ENCODE measurements at regions not wholly inside any gene's neighbourhood (a gene's known extent, or its start where the extent isn't known, plus 50 kb on each side); places are given as distances from the start of the nearest gene placed in this dataset.

DNA sequence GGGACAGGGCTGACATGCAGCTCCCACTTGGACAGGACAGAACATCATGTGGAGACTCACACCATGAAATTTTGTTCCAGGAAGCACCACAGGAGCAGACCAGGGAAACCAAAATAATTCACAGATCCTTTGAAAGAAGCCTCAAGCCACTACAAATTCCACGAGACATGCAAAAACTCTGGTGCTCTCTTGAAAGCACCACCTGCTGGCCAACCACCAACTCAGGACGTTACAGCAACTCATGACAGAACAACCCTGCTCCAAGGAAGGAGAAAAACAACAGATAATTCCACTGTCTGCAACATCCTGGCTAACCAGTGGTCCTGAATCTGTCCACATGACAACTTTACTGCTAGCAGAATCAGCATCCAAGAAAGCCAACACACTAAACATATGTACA, 516.0 kb downstream of the SPATA31D1 start:
- CTCF ChIA-PET, result no interaction called here
- Histone ChIP-seq H3K4me3 (ENCODE audit: low read length) (no peak overlapping the region), H4K20me1 (ENCODE audit: low read length) (no peaks in the 10 kb centered on the region), H2AFZ (ENCODE audit: low read length) (no peak overlapping the region), H3K9ac (ENCODE audit: low read length) (no peak overlapping the region), H3K9me3 (ENCODE audit: low read length) (no peaks in the 10 kb centered on the region), H3K4me2 (ENCODE audit: low read length) (no peak overlapping the region), H3K9me2 (replicated peaks; ENCODE audit: low read length) (no peaks in the 10 kb centered on the region), H3F3A (ENCODE audit: low read length, unreplicated experiment) (no peaks in the 10 kb centered on the region), H3K36me3 (ENCODE audit: low read depth, low read length) (no peaks in the 10 kb centered on the region), H3K27me3 (ENCODE audit: low read length) (no peaks in the 10 kb centered on the region), H3K79me2 (ENCODE audit: low read length) (no peaks in the 10 kb centered on the region), H3K27ac (ENCODE audit: low read length) (no peak overlapping the region), H3K4me1 (ENCODE audit: insufficient read depth, low read length) (no peaks in the 10 kb centered on the region)
- intact Hi-C loops (cut with micrococcal nuclease), result no loop called here
- POLR2A ChIA-PET (ENCODE audit: unreplicated experiment), result no interaction called here
- BruUV-seq (replicated peaks), result no TSS peak
- no peak for ATAC-seq
- TF ChIP-seq EZH2phosphoT487 (IDR thresholded peaks at IDR 0.05; ENCODE audit: borderline replicate concordance, low read length) (no peak), EZH2 (IDR thresholded peaks at IDR 0.05; ENCODE audit: low read length, unreplicated experiment) (no peak)
- TF ChIP-seq, protein P1, sequence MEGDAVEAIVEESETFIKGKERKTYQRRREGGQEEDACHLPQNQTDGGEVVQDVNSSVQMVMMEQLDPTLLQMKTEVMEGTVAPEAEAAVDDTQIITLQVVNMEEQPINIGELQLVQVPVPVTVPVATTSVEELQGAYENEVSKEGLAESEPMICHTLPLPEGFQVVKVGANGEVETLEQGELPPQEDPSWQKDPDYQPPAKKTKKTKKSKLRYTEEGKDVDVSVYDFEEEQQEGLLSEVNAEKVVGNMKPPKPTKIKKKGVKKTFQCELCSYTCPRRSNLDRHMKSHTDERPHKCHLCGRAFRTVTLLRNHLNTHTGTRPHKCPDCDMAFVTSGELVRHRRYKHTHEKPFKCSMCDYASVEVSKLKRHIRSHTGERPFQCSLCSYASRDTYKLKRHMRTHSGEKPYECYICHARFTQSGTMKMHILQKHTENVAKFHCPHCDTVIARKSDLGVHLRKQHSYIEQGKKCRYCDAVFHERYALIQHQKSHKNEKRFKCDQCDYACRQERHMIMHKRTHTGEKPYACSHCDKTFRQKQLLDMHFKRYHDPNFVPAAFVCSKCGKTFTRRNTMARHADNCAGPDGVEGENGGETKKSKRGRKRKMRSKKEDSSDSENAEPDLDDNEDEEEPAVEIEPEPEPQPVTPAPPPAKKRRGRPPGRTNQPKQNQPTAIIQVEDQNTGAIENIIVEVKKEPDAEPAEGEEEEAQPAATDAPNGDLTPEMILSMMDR (conservative IDR thresholded peaks at IDR 0.05; ENCODE audit: low read depth, low read length), result no peak
- DNase-seq, result no peak

DNA sequence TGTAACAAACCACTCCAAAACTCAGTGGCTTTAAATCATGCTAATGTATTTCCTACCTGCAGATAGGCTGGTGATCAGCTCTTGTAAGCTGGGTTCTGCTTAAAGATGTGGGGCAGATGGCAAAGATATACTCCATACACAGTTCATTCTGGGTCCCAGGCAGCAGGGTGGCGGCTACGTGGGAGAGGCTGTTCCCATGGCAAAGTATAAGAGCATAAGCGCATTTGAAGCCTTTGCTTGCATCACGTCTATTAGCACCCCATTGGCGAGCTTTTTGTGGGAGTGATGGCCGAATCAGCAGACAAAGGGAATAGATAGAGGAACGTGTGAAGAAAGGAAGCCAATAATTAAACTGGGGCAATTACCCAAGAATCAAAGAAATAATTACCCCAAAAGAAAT, 523.1 kb downstream of the SPATA31D1 start:
- intact Hi-C loops (cut with micrococcal nuclease), result no loop called here
- Histone ChIP-seq H3K9ac (ENCODE audit: low read length) (no peak overlapping the region), H3K9me3 (ENCODE audit: low read length) (no peaks in the 10 kb centered on the region), H3K36me3 (ENCODE audit: low read depth, low read length) (no peaks in the 10 kb centered on the region), H3K4me3 (ENCODE audit: low read length) (no peak overlapping the region), H2AFZ (ENCODE audit: low read length) (no peak overlapping the region), H3K9me2 (replicated peaks; ENCODE audit: low read length) (no peaks in the 10 kb centered on the region), H4K20me1 (ENCODE audit: low read length) (no peaks in the 10 kb centered on the region), H3K27me3 (ENCODE audit: low read length) (no peaks in the 10 kb centered on the region), H3K4me1 (ENCODE audit: insufficient read depth, low read length) (no peaks in the 10 kb centered on the region), H3K27ac (ENCODE audit: low read length) (no peak overlapping the region), H3K4me2 (ENCODE audit: low read length) (no peak overlapping the region), H3F3A (ENCODE audit: low read length, unreplicated experiment) (no peaks in the 10 kb centered on the region), H3K79me2 (ENCODE audit: low read length) (no peaks in the 10 kb centered on the region)
- DNase-seq (no peak), ATAC-seq (no peak)
- BruUV-seq (replicated peaks), result no TSS peak
- ChIA-PET POLR2A (ENCODE audit: unreplicated experiment) (no interaction called here), CTCF (no interaction called here)
- TF ChIP-seq, protein P1 (conservative IDR thresholded peaks at IDR 0.05; ENCODE audit: low read depth, low read length), result no peak
- TF ChIP-seq EZH2phosphoT487 (IDR thresholded peaks at IDR 0.05; ENCODE audit: borderline replicate concordance, low read length) (no peak), EZH2 (IDR thresholded peaks at IDR 0.05; ENCODE audit: low read length, unreplicated experiment) (no peak)

DNA sequence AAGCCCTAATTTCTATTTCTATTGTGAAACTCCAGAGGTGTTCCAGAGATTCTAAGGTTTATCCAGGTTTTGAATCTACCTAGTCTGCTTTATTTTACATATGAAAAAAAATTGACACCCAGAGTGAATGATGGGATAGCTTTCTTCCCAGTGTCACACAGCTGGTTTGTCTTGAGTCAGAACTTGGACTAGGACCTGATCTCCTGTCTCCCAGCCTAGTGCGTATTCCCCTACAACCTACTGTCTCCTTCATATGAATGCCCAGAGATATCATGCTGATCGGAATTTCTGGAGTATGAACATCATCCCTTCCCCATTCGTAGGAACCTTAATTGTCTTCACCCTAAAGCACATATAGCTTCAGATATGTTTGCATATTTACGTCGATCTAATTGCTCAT, 524.2 kb downstream of the SPATA31D1 start:
- Histone ChIP-seq H3K4me3 (ENCODE audit: low read length) (no peak overlapping the region), H4K20me1 (ENCODE audit: low read length) (no peaks in the 10 kb centered on the region), H3K9me3 (ENCODE audit: low read length) (no peaks in the 10 kb centered on the region), H3K4me2 (ENCODE audit: low read length) (no peak overlapping the region), H3K9ac (ENCODE audit: low read length) (no peak overlapping the region), H3K9me2 (replicated peaks; ENCODE audit: low read length) (no peaks in the 10 kb centered on the region), H2AFZ (ENCODE audit: low read length) (no peak overlapping the region), H3K4me1 (ENCODE audit: insufficient read depth, low read length) (no peaks in the 10 kb centered on the region), H3F3A (ENCODE audit: low read length, unreplicated experiment) (no peaks in the 10 kb centered on the region), H3K27ac (ENCODE audit: low read length) (no peak overlapping the region), H3K27me3 (ENCODE audit: low read length) (no peaks in the 10 kb centered on the region), H3K79me2 (ENCODE audit: low read length) (no peaks in the 10 kb centered on the region), H3K36me3 (ENCODE audit: low read depth, low read length) (no peaks in the 10 kb centered on the region)
- POLR2A ChIA-PET (ENCODE audit: unreplicated experiment), result no interaction called here
- intact Hi-C loops (cut with micrococcal nuclease), result no loop called here
- DNase-seq (no peak), ATAC-seq (no peak)
- CTCF ChIA-PET, result no interaction called here
- TF ChIP-seq EZH2 (IDR thresholded peaks at IDR 0.05; ENCODE audit: low read length, unreplicated experiment) (no peak), EZH2phosphoT487 (IDR thresholded peaks at IDR 0.05; ENCODE audit: borderline replicate concordance, low read length) (no peak)
- TF ChIP-seq, protein P1 (conservative IDR thresholded peaks at IDR 0.05; ENCODE audit: low read depth, low read length), result no peak
- BruUV-seq (replicated peaks), result no TSS peak

Data from PC-3 (cell line).